ENCODE measurements at regions not wholly inside any gene's neighbourhood (a gene's known extent, or its start where the extent isn't known, plus 50 kb on each side); places are given as distances from the start of the nearest gene placed in this dataset.

GRCh38 chr22:33119044-33119443 is 60.9 kb upstream of the SYN3 start:
- no TSS peak for BruUV-seq (replicated peaks)
- POLR2A ChIA-PET = no interaction called here
- H2AFZ ChIP-seq (ENCODE audit: low read depth, low read length, poor library complexity, severe bottlenecking) = no peak overlapping the region
- no peaks in the 10 kb centered on the region for H4K20me1 ChIP-seq (ENCODE audit: insufficient read depth)
- H3K4me1 ChIP-seq (ENCODE audit: control insufficient read depth in 1 of 2, insufficient read depth in 2 of 2, low read length in 2 of 2) = no peaks in the 10 kb centered on the region
- TF ChIP-seq JUND (IDR thresholded peaks at IDR 0.05) (no peak), EZH2phosphoT487 (IDR thresholded peaks at IDR 0.05; ENCODE audit: borderline replicate concordance) (no peak), POLR2AphosphoS5 (IDR thresholded peaks at IDR 0.05; ENCODE audit: low read depth, low read length) (no peak), FOSL1 (IDR thresholded peaks at IDR 0.05; ENCODE audit: low read depth) (no peak), ELF1 (IDR thresholded peaks at IDR 0.05; ENCODE audit: borderline replicate concordance, low read depth) (no peak)
- no peak overlapping the region for H3K27ac ChIP-seq (ENCODE audit: low read depth, low read length)
- H3K4me3 ChIP-seq (replicated peaks in 1 of 2; ENCODE audit: low read depth in 1 of 2, low read length in 2 of 2) = no peak overlapping the region
- no peaks in the 10 kb centered on the region for H3K79me2 ChIP-seq (ENCODE audit: insufficient read depth, low read length)
- H3K9me3 ChIP-seq (ENCODE audit: control insufficient read depth in 1 of 2, insufficient read depth in 1 of 2, low read depth in 1 of 2, low read length in 2 of 2) = peaks cover 0 to 3% of the 10 kb centered on the region in 2 experiments; a peak in 1 of 4 replicates
- RAD21 ChIA-PET (ENCODE audit: low non-redundant PET in 1 of 2, low total read pairs in 2 of 2, uncharacterized antibody in 2 of 2, unreplicated experiment in 2 of 2) = no interaction called here
- DNase-seq (ENCODE audit: low read depth, low spot score) = no peak
- H3K9me2 ChIP-seq (ENCODE audit: insufficient read depth) = no peaks in the 10 kb centered on the region
- intact Hi-C loops (cut with micrococcal nuclease) = no loop called here
- H3K9ac ChIP-seq (ENCODE audit: low read length) = no peak overlapping the region
- H3K4me2 ChIP-seq (ENCODE audit: low read length) = no peak overlapping the region
- CTCF ChIA-PET = no interaction called here
- H3K36me3 ChIP-seq (ENCODE audit: control insufficient read depth in 1 of 2, insufficient read depth in 2 of 2, low read length in 2 of 2) = no peaks in the 10 kb centered on the region
- no peak for ATAC-seq
- no peaks in the 10 kb centered on the region for H3K27me3 ChIP-seq (ENCODE audit: insufficient read depth, low read length)

GRCh38 chr22:33117821-33118220 is 59.6 kb upstream of the SYN3 start:
- TF ChIP-seq CBX3 (IDR thresholded peaks at IDR 0.05; ENCODE audit: low read depth) (no peak), MAX (IDR thresholded peaks at IDR 0.05) (no peak), TCF7L2 (IDR thresholded peaks at IDR 0.05; ENCODE audit: borderline replicate concordance, extremely low read depth, insufficient read depth, insufficient read length) (no peak)
- H3K36me3 ChIP-seq (ENCODE audit: control insufficient read depth in 1 of 2, insufficient read depth in 2 of 2, low read length in 2 of 2) = no peaks in the 10 kb centered on the region
- no peak for DNase-seq (ENCODE audit: low read depth, low spot score)
- H3K79me2 ChIP-seq (ENCODE audit: insufficient read depth, low read length) = no peaks in the 10 kb centered on the region
- no peak overlapping the region for H3K4me3 ChIP-seq (replicated peaks in 1 of 2; ENCODE audit: low read depth in 1 of 2, low read length in 2 of 2)
- no peak for ATAC-seq
- H4K20me1 ChIP-seq (ENCODE audit: insufficient read depth) = no peaks in the 10 kb centered on the region
- RAD21 ChIA-PET (ENCODE audit: low non-redundant PET in 1 of 2, low total read pairs in 2 of 2, uncharacterized antibody in 2 of 2, unreplicated experiment in 2 of 2) = no interaction called here
- H3K27me3 ChIP-seq (ENCODE audit: insufficient read depth, low read length) = no peaks in the 10 kb centered on the region
- H3K4me1 ChIP-seq (ENCODE audit: control insufficient read depth in 1 of 2, insufficient read depth in 2 of 2, low read length in 2 of 2) = no peaks in the 10 kb centered on the region
- CTCF ChIA-PET = no interaction called here
- peaks cover 0 to 6% of the 10 kb centered on the region in 2 experiments; a peak in 1 of 4 replicates for H3K9me3 ChIP-seq (ENCODE audit: control insufficient read depth in 1 of 2, insufficient read depth in 1 of 2, low read depth in 1 of 2, low read length in 2 of 2)
- H3K27ac ChIP-seq (ENCODE audit: low read depth, low read length) = no peak overlapping the region
- no peaks in the 10 kb centered on the region for H3K9me2 ChIP-seq (ENCODE audit: insufficient read depth)
- H3K4me2 ChIP-seq (ENCODE audit: low read length) = no peak overlapping the region
- BruUV-seq (replicated peaks) = no TSS peak
- intact Hi-C loops (cut with micrococcal nuclease) = no loop called here
- POLR2A ChIA-PET = no interaction called here
- H3K9ac ChIP-seq (ENCODE audit: low read length) = no peak overlapping the region
- H2AFZ ChIP-seq (ENCODE audit: low read depth, low read length, poor library complexity, severe bottlenecking) = no peak overlapping the region
